Activated B cell treated with CpG ODN at 0.5 μM for 24 hours (primary cell): ENCODE measurements at regions not wholly inside any gene's neighbourhood (a gene's known extent, or its start where the extent isn't known, plus 50 kb on each side); places are given as distances from the start of the nearest gene placed in this dataset.

ENCODE experiments used
- ATAC-seq: fragments of 200-7000 bp; cut with Tn5 transposase; one replicate; pipeline ENCODE4 v1.10.0; 2021; ENCODE audit warnings: low read depth, mild to moderate bottlenecking, moderate library complexity
- CTCF ChIA-PET: fragments of 350-600 bp; sonication (Branson Sonifier 250); formaldehyde crosslinking; loops from one replicate; lab custom pipeline; 2021; ENCODE audit warnings: antibody characterized with exemption; lab: Charles Lee
- POLR2A ChIA-PET: fragments of 350-600 bp; sonication (Branson Sonifier 250); formaldehyde crosslinking; loops from one replicate; lab custom pipeline; 2021; ENCODE audit warnings: antibody characterized with exemption; lab: Charles Lee
- DNase-seq: peaks from one replicate; pipeline ENCODE4 v3.0.0; 2022
- H3K27ac Mint-ChIP-seq: one replicate; pipeline ENCODE4 v1.8.0; 2020; ENCODE audit warnings: mixed read lengths
- H3K27me3 Mint-ChIP-seq: one replicate; pipeline ENCODE4 v1.8.0; 2021; ENCODE audit warnings: mixed read lengths
- H3K36me3 Mint-ChIP-seq: one replicate; pipeline ENCODE4 v1.8.0; 2021; ENCODE audit warnings: low read depth, mixed read lengths
- H3K4me1 Mint-ChIP-seq: one replicate; pipeline ENCODE4 v1.8.0; 2021; ENCODE audit warnings: mixed read lengths
- H3K4me3 Mint-ChIP-seq: one replicate; pipeline ENCODE4 v1.8.0; 2020; ENCODE audit warnings: mild to moderate bottlenecking, mixed read lengths
- H3K9me3 Mint-ChIP-seq: one replicate; pipeline ENCODE4 v1.8.0; 2020; ENCODE audit warnings: mixed read lengths
- intact Hi-C: fragments of 100-400 bp; cut with micrococcal nuclease; formaldehyde crosslinking; loops from one replicate; pipeline ENCODE4 v1.15.1; 2024
- TF ChIP-seq, protein P1 (sequence below): fragments of 200-600 bp; IDR thresholded peaks from one replicate; pipeline ENCODE4 v1.8.0; 2022; ENCODE audit warnings: antibody characterized with exemption, mild to moderate bottlenecking

DNA sequence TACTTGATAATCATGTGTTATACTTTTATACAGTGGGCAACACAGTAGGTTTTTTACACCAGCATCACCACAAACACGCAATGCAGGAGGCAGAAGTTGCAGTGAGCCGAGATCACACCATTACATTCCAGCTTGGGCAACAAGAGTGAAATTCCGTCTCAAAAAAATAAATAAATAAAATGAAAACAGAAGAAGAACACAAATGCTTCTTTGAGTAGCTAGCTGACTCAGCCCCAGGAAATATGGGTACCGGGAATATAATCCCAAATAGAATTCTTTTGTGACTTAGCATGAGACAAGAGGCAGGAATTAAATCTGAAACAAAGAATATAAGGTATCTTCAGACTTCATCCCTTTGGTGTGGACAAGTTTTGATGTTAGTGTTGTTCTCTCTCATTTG, 164.2 kb upstream of the ATXN1 start:
- H3K9me3 Mint-ChIP-seq = no peaks in the 10 kb centered on the region
- no peaks in the 10 kb centered on the region for H3K4me1 Mint-ChIP-seq
- H3K4me3 Mint-ChIP-seq = no peak overlapping the region
- TF ChIP-seq, protein P1, sequence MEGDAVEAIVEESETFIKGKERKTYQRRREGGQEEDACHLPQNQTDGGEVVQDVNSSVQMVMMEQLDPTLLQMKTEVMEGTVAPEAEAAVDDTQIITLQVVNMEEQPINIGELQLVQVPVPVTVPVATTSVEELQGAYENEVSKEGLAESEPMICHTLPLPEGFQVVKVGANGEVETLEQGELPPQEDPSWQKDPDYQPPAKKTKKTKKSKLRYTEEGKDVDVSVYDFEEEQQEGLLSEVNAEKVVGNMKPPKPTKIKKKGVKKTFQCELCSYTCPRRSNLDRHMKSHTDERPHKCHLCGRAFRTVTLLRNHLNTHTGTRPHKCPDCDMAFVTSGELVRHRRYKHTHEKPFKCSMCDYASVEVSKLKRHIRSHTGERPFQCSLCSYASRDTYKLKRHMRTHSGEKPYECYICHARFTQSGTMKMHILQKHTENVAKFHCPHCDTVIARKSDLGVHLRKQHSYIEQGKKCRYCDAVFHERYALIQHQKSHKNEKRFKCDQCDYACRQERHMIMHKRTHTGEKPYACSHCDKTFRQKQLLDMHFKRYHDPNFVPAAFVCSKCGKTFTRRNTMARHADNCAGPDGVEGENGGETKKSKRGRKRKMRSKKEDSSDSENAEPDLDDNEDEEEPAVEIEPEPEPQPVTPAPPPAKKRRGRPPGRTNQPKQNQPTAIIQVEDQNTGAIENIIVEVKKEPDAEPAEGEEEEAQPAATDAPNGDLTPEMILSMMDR = no peak
- no peak overlapping the region for H3K27ac Mint-ChIP-seq
- no peaks in the 10 kb centered on the region for H3K36me3 Mint-ChIP-seq
- peaks cover 3% of the 10 kb centered on the region for H3K27me3 Mint-ChIP-seq
- DNase-seq (no peak), ATAC-seq (no peak)
- POLR2A ChIA-PET = no interaction called here
- intact Hi-C loops = no loop called here
- CTCF ChIA-PET = no interaction called here

DNA sequence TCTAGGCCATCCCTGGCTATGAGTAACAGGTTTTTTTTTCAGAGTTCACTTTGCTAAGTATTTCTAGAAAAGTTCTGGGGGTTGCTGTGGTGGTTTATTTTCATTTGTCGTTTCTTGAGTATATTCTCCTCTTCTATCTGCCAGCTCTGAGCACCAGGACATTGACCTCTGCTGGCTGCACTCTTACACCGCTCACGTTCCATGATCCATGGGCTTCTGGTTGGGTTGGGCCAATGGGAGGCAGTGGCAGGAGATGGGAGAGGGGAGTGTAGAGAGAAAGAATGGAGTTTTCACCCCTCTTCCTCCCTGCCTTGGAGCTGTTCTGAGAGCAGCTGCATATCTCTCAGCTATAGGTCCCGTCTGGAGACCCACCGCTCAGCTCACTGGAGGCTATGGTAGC, 161.0 kb upstream of the ATXN1 start:
- Mint-ChIP-seq H3K4me3 (no peak overlapping the region), H3K4me1 (no peaks in the 10 kb centered on the region), H3K9me3 (no peaks in the 10 kb centered on the region), H3K27me3 (peaks cover 7% of the 10 kb centered on the region), H3K27ac (no peak overlapping the region), H3K36me3 (no peaks in the 10 kb centered on the region)
- intact Hi-C loops = no loop called here
- DNase-seq (no peak), ATAC-seq (no peak)
- POLR2A ChIA-PET = no interaction called here
- TF ChIP-seq, protein P1 = no peak
- CTCF ChIA-PET = no interaction called here

DNA sequence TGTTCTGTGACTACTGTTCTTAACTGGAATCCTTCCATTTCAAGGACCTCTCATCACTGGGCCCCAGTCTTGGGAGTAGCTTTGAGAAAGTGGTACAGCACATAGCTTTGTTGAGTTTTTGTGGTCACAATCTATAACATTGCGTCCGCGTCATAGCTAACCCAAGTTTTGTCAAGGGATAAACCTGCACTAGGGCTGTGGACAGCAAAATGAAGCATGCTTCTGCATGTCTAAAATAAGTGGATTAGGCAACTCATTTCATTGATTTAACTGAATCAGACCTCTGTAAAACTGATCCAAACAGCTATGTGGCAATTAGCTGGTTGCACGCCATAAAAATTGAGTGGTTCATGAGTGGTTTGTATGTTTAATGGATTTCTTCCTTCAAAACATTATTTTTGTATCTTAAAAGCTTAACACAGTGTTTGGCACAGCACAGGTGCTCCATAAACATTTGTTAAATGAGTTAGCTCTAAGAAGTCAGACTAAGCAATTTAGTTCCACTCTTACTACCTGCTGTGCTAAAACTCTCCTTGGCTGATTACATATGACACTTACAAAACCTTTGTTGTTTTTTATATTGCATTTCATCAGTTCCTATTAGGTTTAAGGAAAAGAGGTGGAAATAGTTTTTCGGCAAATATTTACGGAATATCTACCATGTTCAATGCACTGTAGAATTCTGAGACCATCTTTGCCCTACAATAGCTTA, 160.3 kb upstream of the ATXN1 start:
- POLR2A ChIA-PET = no interaction called here
- H3K4me3 Mint-ChIP-seq = no peak overlapping the region

DNA sequence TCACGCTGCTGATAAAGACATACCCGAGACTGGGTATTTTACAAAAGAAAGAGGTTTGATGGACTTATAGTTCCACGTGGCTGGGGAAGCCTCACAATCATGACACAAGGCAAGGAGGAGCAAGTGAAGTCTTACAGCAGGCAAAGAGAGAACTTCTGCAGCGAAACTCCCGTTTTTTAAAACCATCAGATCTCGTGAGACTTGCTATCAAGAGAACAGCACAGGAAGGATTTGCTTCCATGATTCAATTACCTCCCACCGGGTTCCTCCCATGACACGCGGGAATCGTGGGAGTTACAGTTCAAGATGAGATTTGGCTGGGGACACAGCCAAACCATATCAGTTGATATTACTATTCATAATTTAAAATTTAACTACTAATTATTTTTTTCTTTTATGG, 157.3 kb upstream of the ATXN1 start:
- ATAC-seq (no peak), DNase-seq (no peak)
- no peak overlapping the region for H3K4me3 Mint-ChIP-seq
- H3K36me3 Mint-ChIP-seq = no peaks in the 10 kb centered on the region
- intact Hi-C loops = no loop called here
- H3K4me1 Mint-ChIP-seq = no peaks in the 10 kb centered on the region
- H3K9me3 Mint-ChIP-seq = peaks cover 3% of the 10 kb centered on the region
- TF ChIP-seq, protein P1 = no peak
- CTCF ChIA-PET = no interaction called here
- H3K27me3 Mint-ChIP-seq = peaks cover 5% of the 10 kb centered on the region
- POLR2A ChIA-PET = no interaction called here
- H3K27ac Mint-ChIP-seq = no peak overlapping the region

More for the DNA sequence above, 160.3 kb upstream of the ATXN1 start:
- no peaks in the 10 kb centered on the region for H3K4me1 Mint-ChIP-seq
- no peak for ATAC-seq
- no peak overlapping the region for H3K27ac Mint-ChIP-seq
- intact Hi-C loops = no loop called here
- no peaks in the 10 kb centered on the region for H3K36me3 Mint-ChIP-seq
- H3K9me3 Mint-ChIP-seq = no peaks in the 10 kb centered on the region
- DNase-seq = no peak
- CTCF ChIA-PET = no interaction called here
- peaks cover 5% of the 10 kb centered on the region for H3K27me3 Mint-ChIP-seq
- TF ChIP-seq, protein P1 = no peak

DNA sequence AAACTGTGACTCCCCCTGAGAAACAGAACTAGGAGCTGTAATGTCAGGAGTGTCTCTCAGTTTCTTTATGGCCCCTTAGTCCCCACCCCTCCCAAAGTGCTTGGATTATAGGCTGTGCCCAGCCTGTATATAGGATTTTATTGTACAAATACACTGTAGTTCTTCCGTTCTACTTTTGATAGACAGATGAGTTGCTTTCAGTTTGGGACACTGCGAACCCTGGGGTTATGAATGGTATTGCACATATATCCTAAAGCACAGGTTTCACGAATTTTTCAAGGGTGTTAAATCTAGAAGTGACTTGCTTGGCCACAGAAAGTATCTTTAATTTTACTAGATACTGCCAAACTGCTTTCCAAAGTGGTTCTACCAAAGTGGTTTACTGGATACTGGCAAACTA, 152.9 kb upstream of the ATXN1 start:
- H3K4me3 Mint-ChIP-seq = no peak overlapping the region
- H3K9me3 Mint-ChIP-seq = peaks cover 16% of the 10 kb centered on the region
- H3K27ac Mint-ChIP-seq = no peak overlapping the region
- POLR2A ChIA-PET = no interaction called here
- DNase-seq (no peak), ATAC-seq (no peak)
- H3K27me3 Mint-ChIP-seq = peaks cover 2% of the 10 kb centered on the region
- CTCF ChIA-PET = no interaction called here
- intact Hi-C loops = no loop called here
- TF ChIP-seq, protein P1 = no peak
- no peaks in the 10 kb centered on the region for H3K4me1 Mint-ChIP-seq
- H3K36me3 Mint-ChIP-seq = no peaks in the 10 kb centered on the region
